Spinal cord (tissue), 9 donors: ENCODE measurements at regions not wholly inside any gene's neighbourhood (a gene's known extent, or its start where the extent isn't known, plus 50 kb on each side); places are given as distances from the start of the nearest gene placed in this dataset.
A peak's percentile ranks its signal among the peaks of the same experiment; 100 is the strongest.

ENCODE experiments used
- DNase-seq, 6 donors: peaks; one replicate each; pipeline versions ENCODE4 v3.0.0 to v3.0.0-alpha.2; 2013 to 2015; ENCODE audit warnings: low spot score in 6 of 6, low read depth in 4 of 6
- H3K27ac ChIP-seq: one replicate; pipeline ENCODE4 v1.5.1; 2013; ENCODE audit warnings: low read depth, low read length, control low read depth
- H3K27me3 ChIP-seq: one replicate; pipeline ENCODE4 v1.6.1; 2013; ENCODE audit warnings: low read length; ENCODE audit not compliant: control insufficient read depth, insufficient read depth
- H3K36me3 ChIP-seq: one replicate; pipeline ENCODE4 v1.6.1; 2013; ENCODE audit warnings: low read length; ENCODE audit not compliant: control insufficient read depth, insufficient read depth
- H3K4me1 ChIP-seq: one replicate; pipeline ENCODE4 v1.6.1; 2013; ENCODE audit warnings: low read length; ENCODE audit not compliant: control insufficient read depth, insufficient read depth
- H3K4me3 ChIP-seq: one replicate; pipeline ENCODE4 v1.5.1; 2013; ENCODE audit warnings: low read depth, low read length, control low read depth
- H3K9me3 ChIP-seq: one replicate; pipeline ENCODE4 v1.6.1; 2013; ENCODE audit warnings: low read length; ENCODE audit not compliant: control insufficient read depth, insufficient read depth
- WGBS: methylation state at CpG from one replicate; pipeline ENCODE4 v1.1.5; 2013; ENCODE audit warnings: missing lambda C conversion rate; ENCODE audit not compliant: insufficient coverage; 5-methylcytosine and 5-hydroxymethylcytosine counted together
- donor health status: healthy.

GRCh38 chr2:139403948-139404347 lies 623.8 kb upstream of the NXPH2 start:
- H3K4me3 ChIP-seq, result no peak overlapping the region
- H3K4me1 ChIP-seq, result no peaks in the 10 kb centered on the region
- no peaks in the 10 kb centered on the region for H3K36me3 ChIP-seq
- no peaks in the 10 kb centered on the region for H3K27me3 ChIP-seq
- DNase-seq, result peak in 2 of 6 donors; percentile 14 to 43
- H3K27ac ChIP-seq, result no peak overlapping the region
- H3K9me3 ChIP-seq, result no peaks in the 10 kb centered on the region
- WGBS, result no CpG with 5 or more reads among the region's 2 CpGs

- WGBS, result no CpG with 5 or more reads among the region's 2 CpGs
- Histone ChIP-seq H3K4me1 (no peaks in the 10 kb centered on the region), H3K27ac (no peak overlapping the region), H3K27me3 (no peaks in the 10 kb centered on the region), H3K4me3 (no peak overlapping the region), H3K36me3 (no peaks in the 10 kb centered on the region), H3K9me3 (no peaks in the 10 kb centered on the region)
- no peak for DNase-seq
These were observed 614.6 kb upstream of the NXPH2 start for GRCh38 chr2:139394801-139395200.

GRCh38 chr2:139389391-139389790 lies 609.2 kb upstream of the NXPH2 start:
- no peaks in the 10 kb centered on the region for H3K4me1 ChIP-seq
- no peaks in the 10 kb centered on the region for H3K9me3 ChIP-seq
- WGBS, result no CpG with 5 or more reads among the region's 2 CpGs
- H3K4me3 ChIP-seq, result no peak overlapping the region
- no peaks in the 10 kb centered on the region for H3K36me3 ChIP-seq
- no peak overlapping the region for H3K27ac ChIP-seq
- no peak for DNase-seq
- no peaks in the 10 kb centered on the region for H3K27me3 ChIP-seq

GRCh38 chr2:139386401-139386800 lies 606.2 kb upstream of the NXPH2 start:
- H3K4me1 ChIP-seq, result no peaks in the 10 kb centered on the region
- DNase-seq, result no peak
- no peaks in the 10 kb centered on the region for H3K36me3 ChIP-seq
- 100% methylated on average over 1 of the region's 1 CpG for WGBS
- H3K4me3 ChIP-seq, result no peak overlapping the region
- H3K27me3 ChIP-seq, result no peaks in the 10 kb centered on the region
- H3K27ac ChIP-seq, result no peak overlapping the region
- no peaks in the 10 kb centered on the region for H3K9me3 ChIP-seq

GRCh38 chr2:139383532-139383931 lies 603.3 kb upstream of the NXPH2 start:
- Histone ChIP-seq H3K36me3 (no peaks in the 10 kb centered on the region), H3K27me3 (no peaks in the 10 kb centered on the region), H3K4me3 (no peak overlapping the region), H3K4me1 (no peaks in the 10 kb centered on the region), H3K27ac (no peak overlapping the region), H3K9me3 (no peaks in the 10 kb centered on the region)
- DNase-seq, result no peak

- no CpG with 5 or more reads among the region's 1 CpG for WGBS
- no peaks in the 10 kb centered on the region for H3K27me3 ChIP-seq
- H3K4me3 ChIP-seq, result no peak overlapping the region
- H3K27ac ChIP-seq, result no peak overlapping the region
- no peak for DNase-seq
- H3K36me3 ChIP-seq, result no peaks in the 10 kb centered on the region
- H3K9me3 ChIP-seq, result no peaks in the 10 kb centered on the region
- H3K4me1 ChIP-seq, result no peaks in the 10 kb centered on the region
These were observed 599.9 kb upstream of the NXPH2 start for GRCh38 chr2:139380051-139380450.

- Histone ChIP-seq H3K4me3 (no peak overlapping the region), H3K27ac (no peak overlapping the region)
These were observed 598.2 kb upstream of the NXPH2 start for GRCh38 chr2:139378373-139378772.

GRCh38 chr2:139374296-139374850 lies 594.2 kb upstream of the NXPH2 start:
- Histone ChIP-seq H3K36me3 (no peaks in the 10 kb centered on the region), H3K9me3 (no peaks in the 10 kb centered on the region), H3K4me3 (no peak overlapping the region), H3K27ac (no peak overlapping the region), H3K27me3 (no peaks in the 10 kb centered on the region), H3K4me1 (no peaks in the 10 kb centered on the region)
- no CpG with 5 or more reads among the region's 4 CpGs for WGBS
- DNase-seq, result no peak

More at GRCh38 chr2:139378373-139378772, 598.2 kb upstream of the NXPH2 start:
- H3K27me3 ChIP-seq, result no peaks in the 10 kb centered on the region
- 80% methylated on average over 1 of the region's 3 CpGs for WGBS
- H3K4me1 ChIP-seq, result no peaks in the 10 kb centered on the region
- DNase-seq, result peak in 1 of 6 donors; percentile 21
- no peaks in the 10 kb centered on the region for H3K9me3 ChIP-seq
- H3K36me3 ChIP-seq, result no peaks in the 10 kb centered on the region

GRCh38 chr2:139369423-139370409 lies 589.5 kb upstream of the NXPH2 start:
- no peak overlapping the region for H3K27ac ChIP-seq
- H3K36me3 ChIP-seq, result no peaks in the 10 kb centered on the region
- H3K9me3 ChIP-seq, result no peaks in the 10 kb centered on the region
- no peak overlapping the region for H3K4me3 ChIP-seq
- WGBS, result 63% methylated on average over 2 of the region's 4 CpGs
- peak in 1 of 6 donors; percentile 68 for DNase-seq
- H3K4me1 ChIP-seq, result no peaks in the 10 kb centered on the region
- H3K27me3 ChIP-seq, result no peaks in the 10 kb centered on the region

GRCh38 chr2:139367416-139367815 lies 587.2 kb upstream of the NXPH2 start:
- H3K36me3 ChIP-seq, result no peaks in the 10 kb centered on the region
- DNase-seq, result peak in 1 of 6 donors; percentile 66
- no peak overlapping the region for H3K27ac ChIP-seq
- H3K27me3 ChIP-seq, result no peaks in the 10 kb centered on the region
- no peaks in the 10 kb centered on the region for H3K9me3 ChIP-seq
- 74% methylated on average over 3 of the region's 6 CpGs for WGBS
- H3K4me1 ChIP-seq, result no peaks in the 10 kb centered on the region
- H3K4me3 ChIP-seq, result no peak overlapping the region
